SK-N-SH (cell line): ENCODE measurements at regions not wholly inside any gene's neighbourhood (a gene's known extent, or its start where the extent isn't known, plus 50 kb on each side); places are given as distances from the start of the nearest gene placed in this dataset.

Source experiments
- EP300 ChIP-seq, 2 experiments: IDR thresholded peaks; 2 replicates each; pipeline versions ENCODE4 v1.4.0 to v1.6.1; 2012; ENCODE audit warnings: borderline replicate concordance in 1 of 2, low read depth in 1 of 2, low read length in 1 of 2
- JUND ChIP-seq: IDR thresholded peaks from 2 replicates; pipeline ENCODE4 v1.4.0; 2012
- POLR2AphosphoS5 ChIP-seq: IDR thresholded peaks from 2 replicates; pipeline ENCODE4 v1.6.1; 2012; ENCODE audit warnings: low read depth, low read length
- RFX5 ChIP-seq: IDR thresholded peaks from 2 replicates; pipeline ENCODE4 v1.6.1; 2012; ENCODE audit warnings: mild to moderate bottlenecking, improper control_type of control experiment, low read length
- TAF1 ChIP-seq: IDR thresholded peaks from 2 replicates; pipeline ENCODE4 v1.6.1; 2012; ENCODE audit warnings: low read depth, mild to moderate bottlenecking, low read length, moderate library complexity, borderline replicate concordance
- TCF12 ChIP-seq: IDR thresholded peaks from 2 replicates; pipeline ENCODE4 v1.4.0; 2012
- TEAD4 ChIP-seq: IDR thresholded peaks from 2 replicates; pipeline ENCODE4 v1.4.0; 2012; ENCODE audit warnings: mild to moderate bottlenecking, borderline replicate concordance; ENCODE audit not compliant: insufficient read depth
- TF ChIP-seq, protein P1 (sequence below): fragments of 200-600 bp; sonication (generic); IDR thresholded peaks from 2 replicates; pipeline ENCODE4 v1.6.1; 2017; ENCODE audit warnings: antibody characterized with exemption, mild to moderate bottlenecking, moderate library complexity
- TF ChIP-seq, protein P2 (sequence below): IDR thresholded peaks from 2 replicates; pipeline ENCODE4; 2012
- TF ChIP-seq, protein P3 (sequence below): IDR thresholded peaks from 2 replicates; pipeline ENCODE4 v1.6.1; 2012; ENCODE audit warnings: mild to moderate bottlenecking, low read depth, low read length, moderate library complexity

DNA sequence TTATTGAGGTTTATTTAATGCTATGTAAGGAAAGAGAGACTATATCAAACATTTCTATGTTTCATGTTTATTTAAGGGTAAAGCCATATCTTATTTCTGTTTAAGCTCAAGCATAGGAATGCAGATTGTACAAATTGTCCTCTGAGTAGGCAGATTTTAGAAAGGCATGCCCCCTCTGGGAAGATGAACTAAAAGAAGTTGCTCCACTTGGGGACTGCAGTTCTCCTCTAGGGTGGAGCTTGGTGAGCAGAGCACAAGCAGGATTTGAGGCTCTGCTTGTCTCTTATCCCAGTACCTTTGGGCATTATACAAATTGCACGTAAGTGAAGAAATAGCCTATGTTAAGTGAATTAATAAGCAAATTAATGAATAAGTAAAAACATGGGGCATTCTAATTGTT is 96.2 kb upstream of the PDE3A start:
- TF ChIP-seq, protein P1, sequence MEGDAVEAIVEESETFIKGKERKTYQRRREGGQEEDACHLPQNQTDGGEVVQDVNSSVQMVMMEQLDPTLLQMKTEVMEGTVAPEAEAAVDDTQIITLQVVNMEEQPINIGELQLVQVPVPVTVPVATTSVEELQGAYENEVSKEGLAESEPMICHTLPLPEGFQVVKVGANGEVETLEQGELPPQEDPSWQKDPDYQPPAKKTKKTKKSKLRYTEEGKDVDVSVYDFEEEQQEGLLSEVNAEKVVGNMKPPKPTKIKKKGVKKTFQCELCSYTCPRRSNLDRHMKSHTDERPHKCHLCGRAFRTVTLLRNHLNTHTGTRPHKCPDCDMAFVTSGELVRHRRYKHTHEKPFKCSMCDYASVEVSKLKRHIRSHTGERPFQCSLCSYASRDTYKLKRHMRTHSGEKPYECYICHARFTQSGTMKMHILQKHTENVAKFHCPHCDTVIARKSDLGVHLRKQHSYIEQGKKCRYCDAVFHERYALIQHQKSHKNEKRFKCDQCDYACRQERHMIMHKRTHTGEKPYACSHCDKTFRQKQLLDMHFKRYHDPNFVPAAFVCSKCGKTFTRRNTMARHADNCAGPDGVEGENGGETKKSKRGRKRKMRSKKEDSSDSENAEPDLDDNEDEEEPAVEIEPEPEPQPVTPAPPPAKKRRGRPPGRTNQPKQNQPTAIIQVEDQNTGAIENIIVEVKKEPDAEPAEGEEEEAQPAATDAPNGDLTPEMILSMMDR: no peak
- no peak for TF ChIP-seq TAF1
- TF ChIP-seq, protein P2, sequence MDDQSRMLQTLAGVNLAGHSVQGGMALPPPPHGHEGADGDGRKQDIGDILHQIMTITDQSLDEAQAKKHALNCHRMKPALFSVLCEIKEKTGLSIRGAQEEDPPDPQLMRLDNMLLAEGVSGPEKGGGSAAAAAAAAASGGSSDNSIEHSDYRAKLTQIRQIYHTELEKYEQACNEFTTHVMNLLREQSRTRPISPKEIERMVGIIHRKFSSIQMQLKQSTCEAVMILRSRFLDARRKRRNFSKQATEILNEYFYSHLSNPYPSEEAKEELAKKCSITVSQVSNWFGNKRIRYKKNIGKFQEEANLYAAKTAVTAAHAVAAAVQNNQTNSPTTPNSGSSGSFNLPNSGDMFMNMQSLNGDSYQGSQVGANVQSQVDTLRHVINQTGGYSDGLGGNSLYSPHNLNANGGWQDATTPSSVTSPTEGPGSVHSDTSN: no peak
- no peak for TF ChIP-seq POLR2AphosphoS5
- no peak for TF ChIP-seq TCF12
- no peak for TF ChIP-seq TEAD4
- no peak for TF ChIP-seq JUND
- TF ChIP-seq RFX5: no peak
- TF ChIP-seq EP300 (IDR thresholded peaks at IDR 0.05; ENCODE audit: borderline replicate concordance in 1 of 2, low read depth in 1 of 2, low read length in 1 of 2): no peak
- TF ChIP-seq, protein P3, sequence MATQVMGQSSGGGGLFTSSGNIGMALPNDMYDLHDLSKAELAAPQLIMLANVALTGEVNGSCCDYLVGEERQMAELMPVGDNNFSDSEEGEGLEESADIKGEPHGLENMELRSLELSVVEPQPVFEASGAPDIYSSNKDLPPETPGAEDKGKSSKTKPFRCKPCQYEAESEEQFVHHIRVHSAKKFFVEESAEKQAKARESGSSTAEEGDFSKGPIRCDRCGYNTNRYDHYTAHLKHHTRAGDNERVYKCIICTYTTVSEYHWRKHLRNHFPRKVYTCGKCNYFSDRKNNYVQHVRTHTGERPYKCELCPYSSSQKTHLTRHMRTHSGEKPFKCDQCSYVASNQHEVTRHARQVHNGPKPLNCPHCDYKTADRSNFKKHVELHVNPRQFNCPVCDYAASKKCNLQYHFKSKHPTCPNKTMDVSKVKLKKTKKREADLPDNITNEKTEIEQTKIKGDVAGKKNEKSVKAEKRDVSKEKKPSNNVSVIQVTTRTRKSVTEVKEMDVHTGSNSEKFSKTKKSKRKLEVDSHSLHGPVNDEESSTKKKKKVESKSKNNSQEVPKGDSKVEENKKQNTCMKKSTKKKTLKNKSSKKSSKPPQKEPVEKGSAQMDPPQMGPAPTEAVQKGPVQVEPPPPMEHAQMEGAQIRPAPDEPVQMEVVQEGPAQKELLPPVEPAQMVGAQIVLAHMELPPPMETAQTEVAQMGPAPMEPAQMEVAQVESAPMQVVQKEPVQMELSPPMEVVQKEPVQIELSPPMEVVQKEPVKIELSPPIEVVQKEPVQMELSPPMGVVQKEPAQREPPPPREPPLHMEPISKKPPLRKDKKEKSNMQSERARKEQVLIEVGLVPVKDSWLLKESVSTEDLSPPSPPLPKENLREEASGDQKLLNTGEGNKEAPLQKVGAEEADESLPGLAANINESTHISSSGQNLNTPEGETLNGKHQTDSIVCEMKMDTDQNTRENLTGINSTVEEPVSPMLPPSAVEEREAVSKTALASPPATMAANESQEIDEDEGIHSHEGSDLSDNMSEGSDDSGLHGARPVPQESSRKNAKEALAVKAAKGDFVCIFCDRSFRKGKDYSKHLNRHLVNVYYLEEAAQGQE: no peak
